Vagina (tissue), 2 donors: ENCODE measurements at regions not wholly inside any gene's neighbourhood (a gene's known extent, or its start where the extent isn't known, plus 50 kb on each side); places are given as distances from the start of the nearest gene placed in this dataset.

Source experiments
- DNase-seq, 2 donors: peaks; one replicate each; pipeline ENCODE4 v3.0.0-alpha.2; 2017; ENCODE audit errors: extremely low spot score in 2 of 2
- H3K27ac ChIP-seq: fragments of 200-600 bp; sonication (generic); one replicate; pipeline ENCODE4 v1.5.1; 2019
- H3K27me3 ChIP-seq: fragments of 200-600 bp; sonication (generic); one replicate; pipeline ENCODE4 v1.5.1; 2019
- H3K36me3 ChIP-seq, 2 donors: fragments of 200-600 bp; sonication (generic); one replicate each; pipeline ENCODE4 v1.5.1; 2017 to 2019
- H3K4me1 ChIP-seq: fragments of 200-600 bp; sonication (generic); one replicate; pipeline ENCODE4 v1.5.1; 2019
- H3K4me3 ChIP-seq, 2 donors: fragments of 200-600 bp; sonication (generic); 1 replicate in 1 of 2; 2 replicates in 1 of 2; pipeline ENCODE4 v1.5.1; 2016 to 2019
- H3K9me3 ChIP-seq: fragments of 200-600 bp; sonication (generic); one replicate; pipeline ENCODE4 v1.5.1; 2019
- CTCF ChIP-seq, 3 experiments: fragments of 450-650 bp in 2 of 3; fragments of 200-600 bp in 1 of 3; sonication (generic) in 1 of 3; IDR thresholded peaks; one replicate each; pipeline ENCODE4 v1.5.1; 2017 to 2019; ENCODE audit warnings: antibody characterized with exemption in 3 of 3, mild to moderate bottlenecking in 2 of 3, moderate library complexity in 2 of 3
- POLR2A ChIP-seq, 2 donors: fragments of 450-650 bp; IDR thresholded peaks; one replicate each; pipeline ENCODE4 v1.6.1; 2017; ENCODE audit warnings: antibody characterized with exemption in 2 of 2, mild to moderate bottlenecking in 2 of 2, moderate library complexity in 2 of 2
- POLR2AphosphoS5 ChIP-seq, 2 donors: sonication (generic); formaldehyde crosslinking; IDR thresholded peaks; one replicate each; pipeline ENCODE4 v1.9.0; 2017; ENCODE audit warnings: antibody characterized with exemption in 2 of 2, mild to moderate bottlenecking in 2 of 2, low read depth in 1 of 2; ENCODE audit not compliant: insufficient read depth in 1 of 2
- intact Hi-C: fragments of 100-400 bp; cut with DNase I; formaldehyde crosslinking; loops from one replicate; pipeline ENCODE4 v1.15.1; 2023

- intact Hi-C loops, result no loop called here
- no peak overlapping the region for H3K4me3 ChIP-seq
- DNase-seq, result no peak
- no peaks in the 10 kb centered on the region for H3K36me3 ChIP-seq
- no peak overlapping the region for H3K27ac ChIP-seq
- no peaks in the 10 kb centered on the region for H3K4me1 ChIP-seq
- no peak for TF ChIP-seq POLR2AphosphoS5 (IDR thresholded peaks at IDR 0.05; ENCODE audit: insufficient read depth in 1 of 2, low read depth in 1 of 2)
- no peak for TF ChIP-seq CTCF (IDR thresholded peaks at IDR 0.05)
- no peak for TF ChIP-seq POLR2A (IDR thresholded peaks at IDR 0.05)
- H3K9me3 ChIP-seq, result no peaks in the 10 kb centered on the region
- H3K27me3 ChIP-seq, result no peaks in the 10 kb centered on the region
These were observed 1270.6 kb downstream of the KCNT2 start for GRCh38 chr1:195337646-195338045.

- Histone ChIP-seq H3K4me1 (no peaks in the 10 kb centered on the region), H3K4me3 (no peak overlapping the region), H3K9me3 (no peaks in the 10 kb centered on the region), H3K27me3 (no peaks in the 10 kb centered on the region), H3K36me3 (no peaks in the 10 kb centered on the region), H3K27ac (no peak overlapping the region)
- DNase-seq, result no peak
- no peak for TF ChIP-seq POLR2AphosphoS5 (IDR thresholded peaks at IDR 0.05; ENCODE audit: insufficient read depth in 1 of 2, low read depth in 1 of 2)
- TF ChIP-seq CTCF (IDR thresholded peaks at IDR 0.05), result no peak
- no peak for TF ChIP-seq POLR2A (IDR thresholded peaks at IDR 0.05)
- intact Hi-C loops, result no loop called here
These were observed 1271.4 kb downstream of the KCNT2 start for GRCh38 chr1:195336812-195337211.

GRCh38 chr1:195335541-195335940 lies 1272.7 kb downstream of the KCNT2 start:
- H3K4me3 ChIP-seq, result no peak overlapping the region
- H3K27me3 ChIP-seq, result no peaks in the 10 kb centered on the region
- no peaks in the 10 kb centered on the region for H3K9me3 ChIP-seq
- intact Hi-C loops, result no loop called here
- no peak for DNase-seq
- no peaks in the 10 kb centered on the region for H3K4me1 ChIP-seq
- no peak overlapping the region for H3K27ac ChIP-seq
- no peaks in the 10 kb centered on the region for H3K36me3 ChIP-seq
- no peak for TF ChIP-seq CTCF (IDR thresholded peaks at IDR 0.05)
- no peak for TF ChIP-seq POLR2AphosphoS5 (IDR thresholded peaks at IDR 0.05; ENCODE audit: insufficient read depth in 1 of 2, low read depth in 1 of 2)
- TF ChIP-seq POLR2A (IDR thresholded peaks at IDR 0.05), result no peak

GRCh38 chr1:195332102-195332501 lies 1276.1 kb downstream of the KCNT2 start:
- no peaks in the 10 kb centered on the region for H3K4me1 ChIP-seq
- no peaks in the 10 kb centered on the region for H3K27me3 ChIP-seq
- H3K9me3 ChIP-seq, result no peaks in the 10 kb centered on the region
- H3K4me3 ChIP-seq, result no peak overlapping the region
- no peak overlapping the region for H3K27ac ChIP-seq
- intact Hi-C loops, result no loop called here
- DNase-seq, result no peak
- no peak for TF ChIP-seq POLR2A (IDR thresholded peaks at IDR 0.05)
- TF ChIP-seq CTCF (IDR thresholded peaks at IDR 0.05), result no peak
- no peak for TF ChIP-seq POLR2AphosphoS5 (IDR thresholded peaks at IDR 0.05; ENCODE audit: insufficient read depth in 1 of 2, low read depth in 1 of 2)
- H3K36me3 ChIP-seq, result no peaks in the 10 kb centered on the region

- no peaks in the 10 kb centered on the region for H3K36me3 ChIP-seq
- DNase-seq, result no peak
- H3K4me1 ChIP-seq, result no peaks in the 10 kb centered on the region
- H3K27me3 ChIP-seq, result no peaks in the 10 kb centered on the region
- TF ChIP-seq POLR2AphosphoS5 (IDR thresholded peaks at IDR 0.05; ENCODE audit: insufficient read depth in 1 of 2, low read depth in 1 of 2) (no peak), CTCF (IDR thresholded peaks at IDR 0.05) (no peak), POLR2A (IDR thresholded peaks at IDR 0.05) (no peak)
- intact Hi-C loops, result no loop called here
- H3K27ac ChIP-seq, result no peak overlapping the region
- H3K9me3 ChIP-seq, result no peaks in the 10 kb centered on the region
- no peak overlapping the region for H3K4me3 ChIP-seq
These were observed 1279.6 kb downstream of the KCNT2 start for GRCh38 chr1:195328681-195329080.
